ENCODE measurements at regions not wholly inside any gene's neighbourhood (a gene's known extent, or its start where the extent isn't known, plus 50 kb on each side); places are given as distances from the start of the nearest gene placed in this dataset.

- H3K9me3 ChIP-seq (ENCODE audit: control insufficient read depth in 2 of 2, insufficient read depth in 1 of 2, low read depth in 1 of 2, low read length in 1 of 2): peaks cover 2 to 6% of the 10 kb centered on the region in 2 donors
- no peak overlapping the region for H3K27ac ChIP-seq (ENCODE audit: low read depth in 2 of 2, low read length in 1 of 2)
- H3K4me3 ChIP-seq (ENCODE audit: low read depth in 1 of 2, low read length in 2 of 2): no peak overlapping the region
- WGBS, 2 donors: 85 to 95% methylated on average over 2 of the region's 2 CpGs
- no peaks in the 10 kb centered on the region for H3K27me3 ChIP-seq (ENCODE audit: control insufficient read depth in 1 of 2, insufficient read depth in 2 of 2, low read length in 2 of 2)
- no peaks in the 10 kb centered on the region for H3K4me1 ChIP-seq (ENCODE audit: control insufficient read depth in 2 of 2, insufficient read depth in 2 of 2, low read length in 1 of 2)
- H3K36me3 ChIP-seq (ENCODE audit: control insufficient read depth in 2 of 2, insufficient read depth in 2 of 2, low read length in 1 of 2): no peaks in the 10 kb centered on the region
Measured at GRCh38 chr12:69136931-69137613, 102.3 kb upstream of the CPSF6 start.

DNA sequence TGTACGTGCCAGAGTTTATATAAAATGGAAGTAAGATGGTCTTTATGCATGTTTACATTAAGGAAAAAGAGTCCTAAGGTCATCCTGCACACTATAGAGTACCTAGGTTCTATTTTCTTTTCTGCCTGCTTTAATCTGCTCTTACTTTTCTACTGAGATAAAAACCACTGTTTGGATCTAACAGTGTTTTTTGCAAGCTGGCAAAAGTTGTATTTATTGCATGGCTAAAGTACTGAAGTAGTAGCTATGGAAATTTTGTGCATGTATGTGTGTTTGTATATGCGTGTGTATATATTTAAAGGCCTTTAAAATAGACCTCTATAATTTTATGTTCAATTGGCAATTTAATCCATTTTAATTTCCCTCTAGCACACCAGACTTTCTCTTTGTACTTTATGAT is 98.3 kb upstream of the CPSF6 start:
- H3K4me1 ChIP-seq (ENCODE audit: control insufficient read depth in 2 of 2, insufficient read depth in 2 of 2, low read length in 1 of 2): no peaks in the 10 kb centered on the region
- WGBS, 2 donors: 63 to 77% methylated on average over 2 of the region's 2 CpGs
- peaks cover 2 to 6% of the 10 kb centered on the region in 2 donors for H3K9me3 ChIP-seq (ENCODE audit: control insufficient read depth in 2 of 2, insufficient read depth in 1 of 2, low read depth in 1 of 2, low read length in 1 of 2)
- H3K27ac ChIP-seq (ENCODE audit: low read depth in 2 of 2, low read length in 1 of 2): no peak overlapping the region
- H3K36me3 ChIP-seq (ENCODE audit: control insufficient read depth in 2 of 2, insufficient read depth in 2 of 2, low read length in 1 of 2): no peaks in the 10 kb centered on the region
- no peak overlapping the region for H3K4me3 ChIP-seq (ENCODE audit: low read depth in 1 of 2, low read length in 2 of 2)
- no peaks in the 10 kb centered on the region for H3K27me3 ChIP-seq (ENCODE audit: control insufficient read depth in 1 of 2, insufficient read depth in 2 of 2, low read length in 2 of 2)

GRCh38 chr12:69149270-69149669 is 90.1 kb upstream of the CPSF6 start:
- no peak overlapping the region for H3K27ac ChIP-seq (ENCODE audit: low read depth in 2 of 2, low read length in 1 of 2)
- no peaks in the 10 kb centered on the region for H3K27me3 ChIP-seq (ENCODE audit: control insufficient read depth in 1 of 2, insufficient read depth in 2 of 2, low read length in 2 of 2)
- H3K9me3 ChIP-seq (ENCODE audit: control insufficient read depth in 2 of 2, insufficient read depth in 1 of 2, low read depth in 1 of 2, low read length in 1 of 2): no peaks in the 10 kb centered on the region
- no peak overlapping the region for H3K4me3 ChIP-seq (ENCODE audit: low read depth in 1 of 2, low read length in 2 of 2)
- 59 to 64% methylated on average over 2 of the region's 2 CpGs for WGBS, 2 donors
- no peaks in the 10 kb centered on the region for H3K4me1 ChIP-seq (ENCODE audit: control insufficient read depth in 2 of 2, insufficient read depth in 2 of 2, low read length in 1 of 2)
- no peaks in the 10 kb centered on the region for H3K36me3 ChIP-seq (ENCODE audit: control insufficient read depth in 2 of 2, insufficient read depth in 2 of 2, low read length in 1 of 2)

- Histone ChIP-seq H3K27me3 (ENCODE audit: control insufficient read depth in 1 of 2, insufficient read depth in 2 of 2, low read length in 2 of 2) (no peaks in the 10 kb centered on the region), H3K4me3 (ENCODE audit: low read depth in 1 of 2, low read length in 2 of 2) (no peak overlapping the region), H3K9me3 (ENCODE audit: control insufficient read depth in 2 of 2, insufficient read depth in 1 of 2, low read depth in 1 of 2, low read length in 1 of 2) (no peaks in the 10 kb centered on the region), H3K27ac (ENCODE audit: low read depth in 2 of 2, low read length in 1 of 2) (no peak overlapping the region), H3K4me1 (ENCODE audit: control insufficient read depth in 2 of 2, insufficient read depth in 2 of 2, low read length in 1 of 2) (no peaks in the 10 kb centered on the region), H3K36me3 (ENCODE audit: control insufficient read depth in 2 of 2, insufficient read depth in 2 of 2, low read length in 1 of 2) (no peaks in the 10 kb centered on the region)
- 50 to 51% methylated on average over 4 of the region's 4 CpGs for WGBS, 2 donors
Measured at GRCh38 chr12:69150083-69150795, 89.1 kb upstream of the CPSF6 start.

- Histone ChIP-seq H3K27me3 (ENCODE audit: control insufficient read depth in 1 of 2, insufficient read depth in 2 of 2, low read length in 2 of 2) (no peaks in the 10 kb centered on the region), H3K4me1 (ENCODE audit: control insufficient read depth in 2 of 2, insufficient read depth in 2 of 2, low read length in 1 of 2) (no peaks in the 10 kb centered on the region), H3K9me3 (ENCODE audit: control insufficient read depth in 2 of 2, insufficient read depth in 1 of 2, low read depth in 1 of 2, low read length in 1 of 2) (no peaks in the 10 kb centered on the region), H3K4me3 (ENCODE audit: low read depth in 1 of 2, low read length in 2 of 2) (no peak overlapping the region), H3K27ac (ENCODE audit: low read depth in 2 of 2, low read length in 1 of 2) (no peak overlapping the region), H3K36me3 (ENCODE audit: control insufficient read depth in 2 of 2, insufficient read depth in 2 of 2, low read length in 1 of 2) (no peaks in the 10 kb centered on the region)
- WGBS, 2 donors: 39 to 52% methylated on average over 2 of the region's 2 CpGs
Measured at GRCh38 chr12:69150796-69151127, 88.6 kb upstream of the CPSF6 start.

- WGBS, 2 donors: 48 to 54% methylated on average over 7 of the region's 7 CpGs
- Histone ChIP-seq H3K9me3 (ENCODE audit: control insufficient read depth in 2 of 2, insufficient read depth in 1 of 2, low read depth in 1 of 2, low read length in 1 of 2) (no peaks in the 10 kb centered on the region), H3K36me3 (ENCODE audit: control insufficient read depth in 2 of 2, insufficient read depth in 2 of 2, low read length in 1 of 2) (no peaks in the 10 kb centered on the region), H3K27ac (ENCODE audit: low read depth in 2 of 2, low read length in 1 of 2) (no peak overlapping the region), H3K4me1 (ENCODE audit: control insufficient read depth in 2 of 2, insufficient read depth in 2 of 2, low read length in 1 of 2) (no peaks in the 10 kb centered on the region), H3K4me3 (ENCODE audit: low read depth in 1 of 2, low read length in 2 of 2) (no peak overlapping the region), H3K27me3 (ENCODE audit: control insufficient read depth in 1 of 2, insufficient read depth in 2 of 2, low read length in 2 of 2) (no peaks in the 10 kb centered on the region)
Measured at GRCh38 chr12:69151254-69151764, 88.1 kb upstream of the CPSF6 start.

GRCh38 chr12:69154585-69155363 is 84.6 kb upstream of the CPSF6 start:
- H3K27ac ChIP-seq (ENCODE audit: low read depth in 2 of 2, low read length in 1 of 2): no peak overlapping the region
- H3K4me3 ChIP-seq (ENCODE audit: low read depth in 1 of 2, low read length in 2 of 2): no peak overlapping the region
- H3K4me1 ChIP-seq (ENCODE audit: control insufficient read depth in 2 of 2, insufficient read depth in 2 of 2, low read length in 1 of 2): no peaks in the 10 kb centered on the region
- H3K36me3 ChIP-seq (ENCODE audit: control insufficient read depth in 2 of 2, insufficient read depth in 2 of 2, low read length in 1 of 2): no peaks in the 10 kb centered on the region
- H3K27me3 ChIP-seq (ENCODE audit: control insufficient read depth in 1 of 2, insufficient read depth in 2 of 2, low read length in 2 of 2): no peaks in the 10 kb centered on the region
- H3K9me3 ChIP-seq (ENCODE audit: control insufficient read depth in 2 of 2, insufficient read depth in 1 of 2, low read depth in 1 of 2, low read length in 1 of 2): no peaks in the 10 kb centered on the region
- 8 to 10% methylated on average over 7 of the region's 7 CpGs for WGBS, 2 donors

DNA sequence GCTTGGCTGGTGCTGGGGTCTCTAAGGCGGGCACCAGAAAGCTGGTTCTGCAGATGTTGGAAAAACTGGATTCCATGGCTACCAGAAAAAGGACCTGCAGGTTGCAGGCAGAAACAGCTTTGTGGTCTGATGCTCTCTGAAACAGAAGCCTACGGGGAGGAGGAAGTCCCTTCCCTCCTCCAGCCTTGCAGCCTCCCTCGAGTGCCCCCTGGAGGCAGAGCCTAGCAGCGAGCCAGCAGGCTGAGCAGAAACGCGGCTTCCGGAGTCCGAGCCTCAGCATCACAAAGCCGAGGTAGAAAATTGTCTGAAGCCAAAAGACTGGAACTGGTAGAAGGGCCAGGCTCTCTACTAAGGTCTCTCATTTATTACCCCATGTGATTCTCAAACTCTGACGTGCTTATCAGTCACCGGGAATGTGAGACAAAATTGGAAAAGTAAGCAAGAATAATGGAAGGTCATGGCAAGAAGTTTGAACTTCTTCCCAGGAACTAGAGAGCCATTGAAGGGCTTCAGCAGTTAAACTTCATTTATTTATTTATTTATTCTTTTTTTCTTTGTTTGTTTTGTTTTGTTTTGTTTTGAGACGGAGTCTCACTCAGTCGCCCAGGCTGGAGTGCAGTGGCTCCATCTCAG is 82.2 kb upstream of the CPSF6 start:
- Histone ChIP-seq H3K36me3 (ENCODE audit: control insufficient read depth in 2 of 2, insufficient read depth in 2 of 2, low read length in 1 of 2) (no peaks in the 10 kb centered on the region), H3K4me3 (ENCODE audit: low read depth in 1 of 2, low read length in 2 of 2) (no peak overlapping the region), H3K27me3 (ENCODE audit: control insufficient read depth in 1 of 2, insufficient read depth in 2 of 2, low read length in 2 of 2) (no peaks in the 10 kb centered on the region), H3K9me3 (ENCODE audit: control insufficient read depth in 2 of 2, insufficient read depth in 1 of 2, low read depth in 1 of 2, low read length in 1 of 2) (no peaks in the 10 kb centered on the region), H3K4me1 (ENCODE audit: control insufficient read depth in 2 of 2, insufficient read depth in 2 of 2, low read length in 1 of 2) (no peaks in the 10 kb centered on the region), H3K27ac (ENCODE audit: low read depth in 2 of 2, low read length in 1 of 2) (no peak overlapping the region)
- 21 to 25% methylated on average over 12 to 13 of the region's 13 CpGs for WGBS, 2 donors

DNA sequence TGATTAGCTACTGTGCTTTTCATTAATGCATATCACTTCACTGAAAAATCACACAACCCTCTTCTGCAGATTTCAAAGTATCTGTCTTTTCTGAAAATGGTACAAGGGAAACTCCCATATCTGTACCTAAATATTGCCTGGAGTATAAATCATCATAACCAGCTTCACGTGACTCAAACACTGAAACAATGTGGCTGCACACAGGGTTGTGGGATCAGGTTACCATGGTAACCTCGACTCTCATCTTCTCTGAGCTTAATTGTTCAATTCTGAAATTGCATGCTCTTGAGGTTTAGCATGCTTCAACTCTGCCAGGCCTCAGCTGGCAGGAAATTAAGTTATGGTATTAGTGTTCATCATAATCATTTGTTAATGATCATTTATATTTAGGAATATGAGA is 77.5 kb upstream of the CPSF6 start:
- Histone ChIP-seq H3K4me3 (ENCODE audit: low read depth in 1 of 2, low read length in 2 of 2) (no peak overlapping the region), H3K27ac (ENCODE audit: low read depth in 2 of 2, low read length in 1 of 2) (no peak overlapping the region), H3K4me1 (ENCODE audit: control insufficient read depth in 2 of 2, insufficient read depth in 2 of 2, low read length in 1 of 2) (no peaks in the 10 kb centered on the region), H3K27me3 (ENCODE audit: control insufficient read depth in 1 of 2, insufficient read depth in 2 of 2, low read length in 2 of 2) (no peaks in the 10 kb centered on the region), H3K36me3 (ENCODE audit: control insufficient read depth in 2 of 2, insufficient read depth in 2 of 2, low read length in 1 of 2) (no peaks in the 10 kb centered on the region), H3K9me3 (ENCODE audit: control insufficient read depth in 2 of 2, insufficient read depth in 1 of 2, low read depth in 1 of 2, low read length in 1 of 2) (no peaks in the 10 kb centered on the region)
- WGBS, 2 donors: 22 to 34% methylated on average over 2 of the region's 2 CpGs
